C4-2B (cell line): ENCODE measurements at regions not wholly inside any gene's neighbourhood (a gene's known extent, or its start where the extent isn't known, plus 50 kb on each side); places are given as distances from the start of the nearest gene placed in this dataset.

ENCODE experiments used
- CTCF ChIP-seq: fragments of 450-650 bp; conservative IDR thresholded peaks from 2 replicates; pipeline ENCODE4 v1.5.1; 2017; ENCODE audit warnings: mild to moderate bottlenecking
- ZFX ChIP-seq: fragments of 450-650 bp; IDR thresholded peaks from 2 replicates; pipeline ENCODE4 v1.6.1; 2017

GRCh38 chr11:115766561-115766960 lies 262.3 kb upstream of the CADM1 start:
- TF ChIP-seq CTCF (no peak), ZFX (no peak)
